ENCODE measurements at regions not wholly inside any gene's neighbourhood (a gene's known extent, or its start where the extent isn't known, plus 50 kb on each side); places are given as distances from the start of the nearest gene placed in this dataset.

DNA sequence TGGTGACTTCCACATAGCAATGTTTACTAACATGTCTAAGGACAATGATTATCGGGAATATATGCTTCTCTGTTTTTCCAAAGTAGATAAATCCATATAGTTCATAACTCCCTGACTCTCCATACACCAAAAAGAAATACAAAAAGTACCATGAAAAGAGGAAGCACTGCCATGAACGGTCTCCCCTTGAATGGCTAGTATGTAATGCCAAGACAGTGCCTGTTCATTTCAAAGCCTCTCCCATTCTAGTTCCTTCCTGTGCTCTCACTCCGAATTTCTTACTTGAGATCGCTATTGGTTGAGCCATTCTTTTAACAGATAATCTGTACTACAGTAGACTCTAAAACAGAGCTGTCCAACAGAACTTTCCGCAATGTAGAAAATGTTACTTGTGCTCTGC is 54.8 kb upstream of the EDN1 start:
- no peak for TF ChIP-seq CTCF (IDR thresholded peaks at IDR 0.05; ENCODE audit: control extremely low read depth in 1 of 3, insufficient read depth in 1 of 3, low read depth in 1 of 3, low read length in 3 of 3)
- TF ChIP-seq CEBPB (IDR thresholded peaks at IDR 0.05; ENCODE audit: low read depth, low read length) = no peak
- no peak for TF ChIP-seq NANOG (IDR thresholded peaks at IDR 0.05; ENCODE audit: insufficient read depth, low read depth, low read length, poor library complexity, severe bottlenecking)
- no peak for TF ChIP-seq CHD1 (IDR thresholded peaks at IDR 0.05; ENCODE audit: low read depth, low read length)
- no peak for TF ChIP-seq POLR2AphosphoS5 (IDR thresholded peaks at IDR 0.05; ENCODE audit: low read depth, low read length)
- TF ChIP-seq POLR2A (IDR thresholded peaks at IDR 0.05; ENCODE audit: control extremely low read depth in 1 of 2, low read depth in 2 of 2, low read length in 2 of 2) = no peak
- TF ChIP-seq EZH2 (IDR thresholded peaks at IDR 0.05; ENCODE audit: low read depth, low read length, severe bottlenecking) = no peak
- no peak for TF ChIP-seq KDM1A (IDR thresholded peaks at IDR 0.05; ENCODE audit: borderline replicate concordance, low read length)
- TF ChIP-seq, protein P1, sequence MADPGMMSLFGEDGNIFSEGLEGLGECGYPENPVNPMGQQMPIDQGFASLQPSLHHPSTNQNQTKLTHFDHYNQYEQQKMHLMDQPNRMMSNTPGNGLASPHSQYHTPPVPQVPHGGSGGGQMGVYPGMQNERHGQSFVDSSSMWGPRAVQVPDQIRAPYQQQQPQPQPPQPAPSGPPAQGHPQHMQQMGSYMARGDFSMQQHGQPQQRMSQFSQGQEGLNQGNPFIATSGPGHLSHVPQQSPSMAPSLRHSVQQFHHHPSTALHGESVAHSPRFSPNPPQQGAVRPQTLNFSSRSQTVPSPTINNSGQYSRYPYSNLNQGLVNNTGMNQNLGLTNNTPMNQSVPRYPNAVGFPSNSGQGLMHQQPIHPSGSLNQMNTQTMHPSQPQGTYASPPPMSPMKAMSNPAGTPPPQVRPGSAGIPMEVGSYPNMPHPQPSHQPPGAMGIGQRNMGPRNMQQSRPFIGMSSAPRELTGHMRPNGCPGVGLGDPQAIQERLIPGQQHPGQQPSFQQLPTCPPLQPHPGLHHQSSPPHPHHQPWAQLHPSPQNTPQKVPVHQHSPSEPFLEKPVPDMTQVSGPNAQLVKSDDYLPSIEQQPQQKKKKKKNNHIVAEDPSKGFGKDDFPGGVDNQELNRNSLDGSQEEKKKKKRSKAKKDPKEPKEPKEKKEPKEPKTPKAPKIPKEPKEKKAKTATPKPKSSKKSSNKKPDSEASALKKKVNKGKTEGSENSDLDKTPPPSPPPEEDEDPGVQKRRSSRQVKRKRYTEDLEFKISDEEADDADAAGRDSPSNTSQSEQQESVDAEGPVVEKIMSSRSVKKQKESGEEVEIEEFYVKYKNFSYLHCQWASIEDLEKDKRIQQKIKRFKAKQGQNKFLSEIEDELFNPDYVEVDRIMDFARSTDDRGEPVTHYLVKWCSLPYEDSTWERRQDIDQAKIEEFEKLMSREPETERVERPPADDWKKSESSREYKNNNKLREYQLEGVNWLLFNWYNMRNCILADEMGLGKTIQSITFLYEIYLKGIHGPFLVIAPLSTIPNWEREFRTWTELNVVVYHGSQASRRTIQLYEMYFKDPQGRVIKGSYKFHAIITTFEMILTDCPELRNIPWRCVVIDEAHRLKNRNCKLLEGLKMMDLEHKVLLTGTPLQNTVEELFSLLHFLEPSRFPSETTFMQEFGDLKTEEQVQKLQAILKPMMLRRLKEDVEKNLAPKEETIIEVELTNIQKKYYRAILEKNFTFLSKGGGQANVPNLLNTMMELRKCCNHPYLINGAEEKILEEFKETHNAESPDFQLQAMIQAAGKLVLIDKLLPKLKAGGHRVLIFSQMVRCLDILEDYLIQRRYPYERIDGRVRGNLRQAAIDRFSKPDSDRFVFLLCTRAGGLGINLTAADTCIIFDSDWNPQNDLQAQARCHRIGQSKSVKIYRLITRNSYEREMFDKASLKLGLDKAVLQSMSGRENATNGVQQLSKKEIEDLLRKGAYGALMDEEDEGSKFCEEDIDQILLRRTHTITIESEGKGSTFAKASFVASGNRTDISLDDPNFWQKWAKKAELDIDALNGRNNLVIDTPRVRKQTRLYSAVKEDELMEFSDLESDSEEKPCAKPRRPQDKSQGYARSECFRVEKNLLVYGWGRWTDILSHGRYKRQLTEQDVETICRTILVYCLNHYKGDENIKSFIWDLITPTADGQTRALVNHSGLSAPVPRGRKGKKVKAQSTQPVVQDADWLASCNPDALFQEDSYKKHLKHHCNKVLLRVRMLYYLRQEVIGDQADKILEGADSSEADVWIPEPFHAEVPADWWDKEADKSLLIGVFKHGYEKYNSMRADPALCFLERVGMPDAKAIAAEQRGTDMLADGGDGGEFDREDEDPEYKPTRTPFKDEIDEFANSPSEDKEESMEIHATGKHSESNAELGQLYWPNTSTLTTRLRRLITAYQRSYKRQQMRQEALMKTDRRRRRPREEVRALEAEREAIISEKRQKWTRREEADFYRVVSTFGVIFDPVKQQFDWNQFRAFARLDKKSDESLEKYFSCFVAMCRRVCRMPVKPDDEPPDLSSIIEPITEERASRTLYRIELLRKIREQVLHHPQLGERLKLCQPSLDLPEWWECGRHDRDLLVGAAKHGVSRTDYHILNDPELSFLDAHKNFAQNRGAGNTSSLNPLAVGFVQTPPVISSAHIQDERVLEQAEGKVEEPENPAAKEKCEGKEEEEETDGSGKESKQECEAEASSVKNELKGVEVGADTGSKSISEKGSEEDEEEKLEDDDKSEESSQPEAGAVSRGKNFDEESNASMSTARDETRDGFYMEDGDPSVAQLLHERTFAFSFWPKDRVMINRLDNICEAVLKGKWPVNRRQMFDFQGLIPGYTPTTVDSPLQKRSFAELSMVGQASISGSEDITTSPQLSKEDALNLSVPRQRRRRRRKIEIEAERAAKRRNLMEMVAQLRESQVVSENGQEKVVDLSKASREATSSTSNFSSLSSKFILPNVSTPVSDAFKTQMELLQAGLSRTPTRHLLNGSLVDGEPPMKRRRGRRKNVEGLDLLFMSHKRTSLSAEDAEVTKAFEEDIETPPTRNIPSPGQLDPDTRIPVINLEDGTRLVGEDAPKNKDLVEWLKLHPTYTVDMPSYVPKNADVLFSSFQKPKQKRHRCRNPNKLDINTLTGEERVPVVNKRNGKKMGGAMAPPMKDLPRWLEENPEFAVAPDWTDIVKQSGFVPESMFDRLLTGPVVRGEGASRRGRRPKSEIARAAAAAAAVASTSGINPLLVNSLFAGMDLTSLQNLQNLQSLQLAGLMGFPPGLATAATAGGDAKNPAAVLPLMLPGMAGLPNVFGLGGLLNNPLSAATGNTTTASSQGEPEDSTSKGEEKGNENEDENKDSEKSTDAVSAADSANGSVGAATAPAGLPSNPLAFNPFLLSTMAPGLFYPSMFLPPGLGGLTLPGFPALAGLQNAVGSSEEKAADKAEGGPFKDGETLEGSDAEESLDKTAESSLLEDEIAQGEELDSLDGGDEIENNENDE (IDR thresholded peaks at IDR 0.05; ENCODE audit: insufficient replicate concordance, low read length) = no peak
- TF ChIP-seq RAD21 (IDR thresholded peaks at IDR 0.05 in 1 of 2, conservative IDR thresholded peaks at IDR 0.05 in 1 of 2; ENCODE audit: low read depth in 2 of 2, low read length in 2 of 2) = no peak
- TF ChIP-seq, protein P2, sequence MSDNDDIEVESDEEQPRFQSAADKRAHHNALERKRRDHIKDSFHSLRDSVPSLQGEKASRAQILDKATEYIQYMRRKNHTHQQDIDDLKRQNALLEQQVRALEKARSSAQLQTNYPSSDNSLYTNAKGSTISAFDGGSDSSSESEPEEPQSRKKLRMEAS (IDR thresholded peaks at IDR 0.05) = no peak
- no peak for TF ChIP-seq JUN (IDR thresholded peaks at IDR 0.05; ENCODE audit: low read depth, low read length)
